ENCODE measurements at regions not wholly inside any gene's neighbourhood (a gene's known extent, or its start where the extent isn't known, plus 50 kb on each side); places are given as distances from the start of the nearest gene placed in this dataset.

GRCh38 chr2:61677942-61678341 lies 139.8 kb upstream of the XPO1 start:
- TF ChIP-seq FOXM1 (IDR thresholded peaks at IDR 0.05; ENCODE audit: borderline replicate concordance), result no peak
- no peak for TF ChIP-seq SUZ12 (IDR thresholded peaks at IDR 0.05)
